SK-N-SH (cell line): ENCODE measurements at regions not wholly inside any gene's neighbourhood (a gene's known extent, or its start where the extent isn't known, plus 50 kb on each side); places are given as distances from the start of the nearest gene placed in this dataset.

Experiments used
- CTCF ChIA-PET: fragments of 300-600, 350-600 bp; formaldehyde crosslinking; extraction: SDS; loops from one replicate; lab custom pipeline; 2021; lab: Yijun Ruan, JAX
- POLR2A ChIA-PET: fragments of 350-600 bp; sonication (Branson Sonifier 250); formaldehyde crosslinking; extraction: SDS; loops from one replicate; lab custom pipeline; 2020; ENCODE audit warnings: antibody characterized with exemption, inconsistent platforms; lab: Yijun Ruan, JAX
- DNase-seq: peaks from one replicate; pipeline ENCODE4 v3.0.0; 2012
- H2AFZ ChIP-seq: fragments of 200-600 bp; sonication (generic); 2 replicates; pipeline ENCODE4 v1.8.1; 2016; ENCODE audit warnings: antibody characterized with exemption, mild to moderate bottlenecking, low read depth
- H3F3A ChIP-seq: fragments of 200-600 bp; sonication (generic); replicated peaks from 2 replicates; pipeline ENCODE3; 2016; ENCODE audit warnings: antibody characterized with exemption, mild to moderate bottlenecking; ENCODE audit not compliant: insufficient read depth
- H3K27ac ChIP-seq, 2 experiments: fragments of 200-500 bp in 1 of 2; fragments of 200-600 bp in 1 of 2; sonication (Bioruptor generic) in 1 of 2; sonication (generic), shearing (Covaris generic) in 1 of 2; 2 replicates each; pipeline versions ENCODE4 v1.5.1 to v1.6.1; 2014 to 2016; ENCODE audit warnings: low read depth in 2 of 2, inconsistent platforms in 1 of 2, low read length in 1 of 2, mild to moderate bottlenecking in 1 of 2, mixed read lengths in 1 of 2
- H3K27me3 ChIP-seq: fragments of 200-600 bp; sonication (generic), shearing (Covaris generic); 2 replicates; pipeline ENCODE4 v1.6.1; 2016; ENCODE audit warnings: mixed run types; ENCODE audit not compliant: insufficient read depth
- H3K36me3 ChIP-seq, 2 experiments: fragments of 200-500 bp in 1 of 2; fragments of 200-600 bp in 1 of 2; sonication (Bioruptor generic) in 1 of 2; sonication (generic) in 1 of 2; replicated peaks in 1 of 2; 2 replicates each; pipeline versions ENCODE3 to v1.5.1; 2014 to 2016; ENCODE audit warnings: low read length in 1 of 2, mild to moderate bottlenecking in 1 of 2; ENCODE audit not compliant: insufficient read depth in 2 of 2, control insufficient read depth in 1 of 2
- H3K4me1 ChIP-seq, 2 experiments: fragments of 200-500 bp in 1 of 2; fragments of 200-600 bp in 1 of 2; sonication (Bioruptor generic) in 1 of 2; sonication (generic), shearing (Covaris generic) in 1 of 2; 2 replicates each; pipeline versions ENCODE4 v1.5.1 to v1.6.1; 2014 to 2016; ENCODE audit warnings: low read depth in 1 of 2, low read length in 1 of 2, mixed run types in 1 of 2; ENCODE audit not compliant: insufficient read depth in 2 of 2, control insufficient read depth in 1 of 2
- H3K4me2 ChIP-seq: fragments of 200-600 bp; sonication (generic), shearing (Covaris generic); 2 replicates; pipeline ENCODE4 v1.6.1; 2017; ENCODE audit warnings: mixed run types
- H3K4me3 ChIP-seq, 2 experiments: fragments of 200-500 bp in 1 of 2; fragments of 200-600 bp in 1 of 2; sonication (Bioruptor generic) in 1 of 2; sonication (generic), shearing (Covaris generic) in 1 of 2; 2 replicates each; pipeline versions ENCODE4 v1.5.1 to v1.8.1; 2014 to 2016; ENCODE audit warnings: low read depth in 2 of 2, inconsistent platforms in 1 of 2, low read length in 1 of 2, mild to moderate bottlenecking in 1 of 2, mixed read lengths in 1 of 2, moderate library complexity in 1 of 2
- H3K79me2 ChIP-seq: fragments of 200-600 bp; sonication (generic); 2 replicates; pipeline ENCODE4 v1.8.1; 2017; ENCODE audit warnings: mild to moderate bottlenecking; ENCODE audit not compliant: insufficient read depth
- H3K9ac ChIP-seq: fragments of 200-600 bp; sonication (generic); 2 replicates; pipeline ENCODE4 v1.6.1; 2017; ENCODE audit warnings: mixed run types
- H3K9me2 ChIP-seq: fragments of 200-600 bp; sonication (generic); 2 replicates; pipeline ENCODE4 v1.6.1; 2017; ENCODE audit warnings: mixed run types
- H3K9me3 ChIP-seq: fragments of 200-600 bp; sonication (generic); 2 replicates; pipeline ENCODE4 v1.6.1; 2017; ENCODE audit warnings: mixed run types, mild to moderate bottlenecking, moderate library complexity
- H4K20me1 ChIP-seq: fragments of 200-600 bp; sonication (generic); 2 replicates; pipeline ENCODE4 v1.6.1; 2017; ENCODE audit warnings: mild to moderate bottlenecking, mixed run types; ENCODE audit not compliant: insufficient read depth
- EP300 ChIP-seq, 2 experiments: IDR thresholded peaks; 2 replicates each; pipeline versions ENCODE4 v1.4.0 to v1.6.1; 2012; ENCODE audit warnings: borderline replicate concordance in 1 of 2, low read depth in 1 of 2, low read length in 1 of 2
- FOXJ3 ChIP-seq: sonication (generic); formaldehyde crosslinking; IDR thresholded peaks from 2 replicates; pipeline ENCODE4 v1.5.1; 2020; ENCODE audit warnings: mild to moderate bottlenecking, missing genetic modification reagents
- GABPA ChIP-seq: IDR thresholded peaks from 2 replicates; pipeline ENCODE4 v1.4.0; 2012; ENCODE audit warnings: low read depth, mild to moderate bottlenecking
- GATA2 ChIP-seq: sonication (generic); formaldehyde crosslinking; IDR thresholded peaks from 2 replicates; pipeline ENCODE4 v1.5.0; 2020; ENCODE audit warnings: mild to moderate bottlenecking, missing genetic modification reagents
- JUND ChIP-seq: IDR thresholded peaks from 2 replicates; pipeline ENCODE4 v1.4.0; 2012
- MEF2A ChIP-seq: IDR thresholded peaks from 2 replicates; pipeline ENCODE4 v1.4.0; 2012; ENCODE audit warnings: low read depth, borderline replicate concordance
- MXI1 ChIP-seq: IDR thresholded peaks from 2 replicates; pipeline ENCODE4 v1.6.1; 2012; ENCODE audit warnings: mild to moderate bottlenecking, low read depth, low read length, improper control_type of control experiment
- NRF1 ChIP-seq: IDR thresholded peaks from 2 replicates; pipeline ENCODE4 v1.6.1; 2012; ENCODE audit warnings: low read depth, mild to moderate bottlenecking, low read length
- RXRA ChIP-seq: IDR thresholded peaks from 2 replicates; pipeline ENCODE4 v1.4.0; 2012; ENCODE audit warnings: low read depth, mild to moderate bottlenecking, borderline replicate concordance
- SMC3 ChIP-seq: IDR thresholded peaks from 2 replicates; pipeline ENCODE4 v1.6.1; 2012; ENCODE audit warnings: low read depth, low read length, improper control_type of control experiment
- TAF1 ChIP-seq: IDR thresholded peaks from 2 replicates; pipeline ENCODE4 v1.6.1; 2012; ENCODE audit warnings: low read depth, mild to moderate bottlenecking, low read length, moderate library complexity, borderline replicate concordance
- TCF12 ChIP-seq: IDR thresholded peaks from 2 replicates; pipeline ENCODE4 v1.4.0; 2012
- TEAD4 ChIP-seq: IDR thresholded peaks from 2 replicates; pipeline ENCODE4 v1.4.0; 2012; ENCODE audit warnings: mild to moderate bottlenecking, borderline replicate concordance; ENCODE audit not compliant: insufficient read depth
- YY1 ChIP-seq: IDR thresholded peaks from 2 replicates; pipeline ENCODE4 v1.4.0; 2012; ENCODE audit warnings: low read depth, mild to moderate bottlenecking
- WGBS: methylation state at CpG from one replicate; pipeline ENCODE4 v1.1.6; 2017; ENCODE audit warnings: low lambda C conversion rate; 5-methylcytosine and 5-hydroxymethylcytosine counted together
- TF ChIP-seq, protein P1 (sequence below): fragments of 150-350 bp; IDR thresholded peaks from 2 replicates; pipeline ENCODE4 v1.6.1; 2016; ENCODE audit warnings: mild to moderate bottlenecking, low read depth, low read length
- TF ChIP-seq, protein P2 (sequence below): IDR thresholded peaks from 2 replicates; pipeline ENCODE4 v1.4.0; 2012; ENCODE audit warnings: low read depth
- TF ChIP-seq, protein P3 (sequence below): fragments of 150-350 bp; IDR thresholded peaks from 2 replicates; pipeline ENCODE4 v1.6.1; 2017; ENCODE audit warnings: antibody characterized with exemption, low read length, low read depth, borderline replicate concordance
- TF ChIP-seq, protein P4 (sequence below): IDR thresholded peaks from 2 replicates; pipeline ENCODE4 v1.4.0; 2012; ENCODE audit warnings: low read depth, borderline replicate concordance

DNA sequence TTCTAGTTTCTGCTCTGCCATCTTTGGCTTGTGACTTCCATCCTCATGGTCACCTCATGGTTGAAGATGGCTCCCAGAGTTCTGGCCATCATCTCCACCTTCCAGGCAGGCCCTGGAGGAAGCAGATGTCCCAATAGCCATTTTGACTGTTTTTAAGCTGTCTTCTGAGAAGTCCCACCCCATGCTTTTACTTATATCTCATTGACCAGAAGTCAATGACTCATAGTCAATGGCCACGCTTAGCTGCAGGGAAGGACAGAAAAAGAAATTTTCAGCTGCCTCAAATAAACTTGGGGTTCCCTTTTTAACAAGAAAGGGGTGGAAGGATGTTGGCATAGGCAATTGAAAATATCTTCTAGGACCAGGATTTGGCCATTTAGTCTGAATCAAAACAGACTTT lies 168.1 kb downstream of the AACS start:
- ChIA-PET POLR2A (no interaction called here), CTCF (interaction anchor here (1.1 kb wide), 1 partner anchor 50 kb away, joined by 3 read pairs; no protein-coding TSS in a partner anchor)
- no peaks in the 10 kb centered on the region for H3K79me2 ChIP-seq
- DNase-seq, result no peak
- 10% methylated on average over 1 of the region's 1 CpG for WGBS
- H2AFZ ChIP-seq, result no peak overlapping the region
- no peaks in the 10 kb centered on the region for H3K4me1 ChIP-seq
- no peak overlapping the region for H3K4me3 ChIP-seq
- no peaks in the 10 kb centered on the region for H3K9me2 ChIP-seq
- no peaks in the 10 kb centered on the region for H3F3A ChIP-seq
- H3K36me3 ChIP-seq, result no peaks in the 10 kb centered on the region
- TF ChIP-seq NRF1, result no peak
- no peak for TF ChIP-seq RXRA
- TF ChIP-seq MXI1, result no peak
- TF ChIP-seq, protein P1, sequence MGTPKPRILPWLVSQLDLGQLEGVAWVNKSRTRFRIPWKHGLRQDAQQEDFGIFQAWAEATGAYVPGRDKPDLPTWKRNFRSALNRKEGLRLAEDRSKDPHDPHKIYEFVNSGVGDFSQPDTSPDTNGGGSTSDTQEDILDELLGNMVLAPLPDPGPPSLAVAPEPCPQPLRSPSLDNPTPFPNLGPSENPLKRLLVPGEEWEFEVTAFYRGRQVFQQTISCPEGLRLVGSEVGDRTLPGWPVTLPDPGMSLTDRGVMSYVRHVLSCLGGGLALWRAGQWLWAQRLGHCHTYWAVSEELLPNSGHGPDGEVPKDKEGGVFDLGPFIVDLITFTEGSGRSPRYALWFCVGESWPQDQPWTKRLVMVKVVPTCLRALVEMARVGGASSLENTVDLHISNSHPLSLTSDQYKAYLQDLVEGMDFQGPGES, result no peak
- no peak for TF ChIP-seq EP300 (IDR thresholded peaks at IDR 0.05; ENCODE audit: borderline replicate concordance in 1 of 2, low read depth in 1 of 2, low read length in 1 of 2)
- TF ChIP-seq, protein P2, sequence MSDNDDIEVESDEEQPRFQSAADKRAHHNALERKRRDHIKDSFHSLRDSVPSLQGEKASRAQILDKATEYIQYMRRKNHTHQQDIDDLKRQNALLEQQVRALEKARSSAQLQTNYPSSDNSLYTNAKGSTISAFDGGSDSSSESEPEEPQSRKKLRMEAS, result no peak
- TF ChIP-seq YY1, result no peak
- TF ChIP-seq GABPA, result no peak
- TF ChIP-seq, protein P3, sequence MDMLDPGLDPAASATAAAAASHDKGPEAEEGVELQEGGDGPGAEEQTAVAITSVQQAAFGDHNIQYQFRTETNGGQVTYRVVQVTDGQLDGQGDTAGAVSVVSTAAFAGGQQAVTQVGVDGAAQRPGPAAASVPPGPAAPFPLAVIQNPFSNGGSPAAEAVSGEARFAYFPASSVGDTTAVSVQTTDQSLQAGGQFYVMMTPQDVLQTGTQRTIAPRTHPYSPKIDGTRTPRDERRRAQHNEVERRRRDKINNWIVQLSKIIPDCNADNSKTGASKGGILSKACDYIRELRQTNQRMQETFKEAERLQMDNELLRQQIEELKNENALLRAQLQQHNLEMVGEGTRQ, result no peak
- no peak for TF ChIP-seq GATA2
- TF ChIP-seq SMC3, result no peak
- no peak for TF ChIP-seq JUND
- TF ChIP-seq FOXJ3 (CRISPR knock-in tag), result no peak
- TF ChIP-seq MEF2A, result no peak
- TF ChIP-seq, protein P4, sequence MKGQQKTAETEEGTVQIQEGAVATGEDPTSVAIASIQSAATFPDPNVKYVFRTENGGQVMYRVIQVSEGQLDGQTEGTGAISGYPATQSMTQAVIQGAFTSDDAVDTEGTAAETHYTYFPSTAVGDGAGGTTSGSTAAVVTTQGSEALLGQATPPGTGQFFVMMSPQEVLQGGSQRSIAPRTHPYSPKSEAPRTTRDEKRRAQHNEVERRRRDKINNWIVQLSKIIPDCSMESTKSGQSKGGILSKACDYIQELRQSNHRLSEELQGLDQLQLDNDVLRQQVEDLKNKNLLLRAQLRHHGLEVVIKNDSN, result no peak
- no peak overlapping the region for H3K9ac ChIP-seq
- H3K4me2 ChIP-seq, result no peak overlapping the region
- no peak overlapping the region for H3K27ac ChIP-seq
- no peaks in the 10 kb centered on the region for H4K20me1 ChIP-seq
- H3K27me3 ChIP-seq, result no peaks in the 10 kb centered on the region
- H3K9me3 ChIP-seq, result no peaks in the 10 kb centered on the region

DNA sequence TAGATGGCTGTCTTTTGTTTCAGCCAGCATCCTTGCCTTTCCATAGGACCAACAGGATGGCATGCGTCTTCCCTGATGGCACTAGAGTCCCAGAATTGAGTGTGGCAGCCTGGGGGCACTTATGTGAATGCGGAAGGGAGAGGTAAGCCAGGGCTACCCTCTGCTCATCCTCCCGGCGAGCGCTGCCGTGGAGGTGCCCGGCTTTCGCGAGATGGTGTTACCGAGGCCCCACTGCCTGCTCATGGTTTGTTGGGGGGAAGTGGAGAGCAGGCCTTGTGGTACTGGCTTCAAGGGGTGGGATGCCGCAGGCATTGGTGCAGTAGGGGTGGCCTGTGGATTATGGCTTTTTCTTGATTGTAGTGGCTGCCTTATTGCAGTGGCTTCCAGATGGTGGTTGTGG lies 174.3 kb downstream of the AACS start:
- ChIA-PET POLR2A (no interaction called here), CTCF (no interaction called here)
- TF ChIP-seq GABPA, result no peak
- TF ChIP-seq TCF12, result no peak
- no peak for TF ChIP-seq MEF2A
- no peak for TF ChIP-seq TAF1
- no peak for TF ChIP-seq TEAD4
- TF ChIP-seq FOXJ3 (CRISPR knock-in tag), result no peak
- Histone ChIP-seq H3K4me2 (no peak overlapping the region), H3K27me3 (no peaks in the 10 kb centered on the region), H3F3A (no peaks in the 10 kb centered on the region), H3K9me3 (no peaks in the 10 kb centered on the region), H3K9ac (no peak overlapping the region), H3K27ac (no peak overlapping the region), H3K4me1 (no peaks in the 10 kb centered on the region), H3K36me3 (no peaks in the 10 kb centered on the region), H2AFZ (no peak overlapping the region), H3K4me3 (no peak overlapping the region), H3K9me2 (no peaks in the 10 kb centered on the region), H3K79me2 (no peaks in the 10 kb centered on the region), H4K20me1 (no peaks in the 10 kb centered on the region)
- 67% methylated on average over 5 of the region's 11 CpGs for WGBS
- no peak for DNase-seq
